SH-SY5Y (cell line): ENCODE measurements at regions not wholly inside any gene's neighbourhood (a gene's known extent, or its start where the extent isn't known, plus 50 kb on each side); places are given as distances from the start of the nearest gene placed in this dataset.

Source experiments
- GATA2 ChIP-seq: IDR thresholded peaks from 2 replicates; pipeline ENCODE4 v1.6.1; 2011; ENCODE audit warnings: mild to moderate bottlenecking, low read depth, low read length
- GATA3 ChIP-seq: IDR thresholded peaks from 2 replicates; pipeline ENCODE4 v1.6.1; 2011; ENCODE audit warnings: low read depth, mild to moderate bottlenecking, low read length, moderate library complexity

GRCh38 chr21:32172106-32172505, 106.7 kb downstream of the MIS18A start:
- no peak for TF ChIP-seq GATA2
- TF ChIP-seq GATA3: no peak
